Dermis microvascular lymphatic vessel endothelial cell (primary cell): ENCODE measurements at regions not wholly inside any gene's neighbourhood (a gene's known extent, or its start where the extent isn't known, plus 50 kb on each side); places are given as distances from the start of the nearest gene placed in this dataset.
A peak's percentile ranks its signal among the peaks of the same experiment; 100 is the strongest.

Experiments
- DNase-seq, 2 donors: peaks; one replicate each; pipeline versions ENCODE4 v3.0.0 to v3.0.0-alpha.2; 2010; ENCODE audit warnings: low read depth in 2 of 2

GRCh38 chr4:22962295-22962694, 269.6 kb downstream of the GBA3 start:
- no peak for DNase-seq

GRCh38 chr4:22959483-22959882, 266.7 kb downstream of the GBA3 start:
- DNase-seq = no peak

- DNase-seq = no peak
These were observed 265.1 kb downstream of the GBA3 start for GRCh38 chr4:22957774-22958309.

- no peak for DNase-seq
These were observed 256.6 kb downstream of the GBA3 start for GRCh38 chr4:22949161-22949855.

GRCh38 chr4:22947851-22948250, 255.1 kb downstream of the GBA3 start:
- no peak for DNase-seq

GRCh38 chr4:22942920-22943559, 250.3 kb downstream of the GBA3 start:
- no peak for DNase-seq

- DNase-seq = no peak
These were observed 249.1 kb downstream of the GBA3 start for GRCh38 chr4:22941688-22942375.

GRCh38 chr4:22932326-22932725, 239.6 kb downstream of the GBA3 start:
- no peak for DNase-seq

GRCh38 chr4:22922426-22922825, 229.7 kb downstream of the GBA3 start:
- DNase-seq = no peak

GRCh38 chr4:22921936-22922335, 229.2 kb downstream of the GBA3 start:
- no peak for DNase-seq

GRCh38 chr4:22911285-22911684, 218.5 kb downstream of the GBA3 start:
- no peak for DNase-seq

GRCh38 chr4:22910200-22910599, 217.5 kb downstream of the GBA3 start:
- no peak for DNase-seq

- DNase-seq = no peak
These were observed 213.3 kb downstream of the GBA3 start for GRCh38 chr4:22906045-22906444.

GRCh38 chr4:22903913-22904312, 211.2 kb downstream of the GBA3 start:
- DNase-seq = no peak

GRCh38 chr4:22901631-22902030, 208.9 kb downstream of the GBA3 start:
- DNase-seq = no peak

GRCh38 chr4:22900876-22901275, 208.1 kb downstream of the GBA3 start:
- DNase-seq = no peak

- peak in 1 of 2 donors; percentile 15 for DNase-seq
These were observed 204.9 kb downstream of the GBA3 start for GRCh38 chr4:22897520-22898108.

GRCh38 chr4:22895482-22895881, 202.7 kb downstream of the GBA3 start:
- DNase-seq = no peak

GRCh38 chr4:22884157-22884556, 191.4 kb downstream of the GBA3 start:
- DNase-seq = no peak

GRCh38 chr4:22881411-22881810, 188.7 kb downstream of the GBA3 start:
- no peak for DNase-seq

GRCh38 chr4:22877486-22878052, 184.8 kb downstream of the GBA3 start:
- no peak for DNase-seq

- DNase-seq = no peak
These were observed 183.5 kb downstream of the GBA3 start for GRCh38 chr4:22876270-22876669.
